Uterus (tissue), 3 donors: ENCODE measurements at regions not wholly inside any gene's neighbourhood (a gene's known extent, or its start where the extent isn't known, plus 50 kb on each side); places are given as distances from the start of the nearest gene placed in this dataset.
"Not testable (repeated sequence)": the region's sequence is repeated elsewhere in the genome, so short reads cannot be mapped to it uniquely, and the experiment has no call there.

ENCODE experiments used
- DNase-seq, 2 donors: peaks; one replicate each; pipeline ENCODE4 v3.0.0-alpha.2; 2019 to 2020
- H3K27ac ChIP-seq, 2 donors: fragments of 200-600 bp; sonication (generic); 1 replicate in 1 of 2; 2 replicates in 1 of 2; pipeline ENCODE4 v1.5.1; 2016 to 2018
- H3K27me3 ChIP-seq, 2 donors: fragments of 200-600 bp; sonication (generic); one replicate each; pipeline ENCODE4 v1.5.1; 2018 to 2019; ENCODE audit warnings: control low read depth in 1 of 2
- H3K36me3 ChIP-seq, 2 donors: fragments of 200-600 bp; sonication (generic); one replicate each; pipeline ENCODE4 v1.5.1; 2019; ENCODE audit warnings: control low read depth in 1 of 2
- H3K4me1 ChIP-seq, 2 donors: fragments of 200-600 bp; sonication (generic); one replicate each; pipeline ENCODE4 v1.5.1; 2018 to 2019; ENCODE audit warnings: control low read depth in 1 of 2
- H3K4me3 ChIP-seq, 2 donors: fragments of 200-600 bp; sonication (generic); 1 replicate in 1 of 2; 2 replicates in 1 of 2; pipeline ENCODE4 v1.5.1; 2018 to 2019; ENCODE audit warnings: mild to moderate bottlenecking in 1 of 2
- H3K9me3 ChIP-seq, 2 donors: fragments of 200-600 bp; sonication (generic); one replicate each; pipeline ENCODE4 v1.5.1; 2019; ENCODE audit warnings: control low read depth in 1 of 2
- POLR2A ChIP-seq, 2 donors: fragments of 450-650 bp; IDR thresholded peaks; one replicate each; pipeline ENCODE4 v1.6.1; 2016; ENCODE audit warnings: antibody characterized with exemption in 2 of 2, mild to moderate bottlenecking in 1 of 2, moderate library complexity in 1 of 2
- intact Hi-C: fragments of 100-400 bp; cut with DNase I; formaldehyde crosslinking; loops from one replicate; pipeline ENCODE4 v1.15.1; 2023; ENCODE audit warnings: low total_unique reads
- TF ChIP-seq, protein P1 (sequence below), 4 experiments: fragments of 200-600 bp in 2 of 4; fragments of 450-650 bp in 2 of 4; sonication (generic) in 2 of 4; IDR thresholded peaks; one replicate each; pipeline ENCODE4 v1.5.1; 2016 to 2019; ENCODE audit warnings: antibody characterized with exemption in 4 of 4, mild to moderate bottlenecking in 2 of 4, moderate library complexity in 1 of 4
- donor health status: DM: yes; HTN: yes; CAD: no.

DNA sequence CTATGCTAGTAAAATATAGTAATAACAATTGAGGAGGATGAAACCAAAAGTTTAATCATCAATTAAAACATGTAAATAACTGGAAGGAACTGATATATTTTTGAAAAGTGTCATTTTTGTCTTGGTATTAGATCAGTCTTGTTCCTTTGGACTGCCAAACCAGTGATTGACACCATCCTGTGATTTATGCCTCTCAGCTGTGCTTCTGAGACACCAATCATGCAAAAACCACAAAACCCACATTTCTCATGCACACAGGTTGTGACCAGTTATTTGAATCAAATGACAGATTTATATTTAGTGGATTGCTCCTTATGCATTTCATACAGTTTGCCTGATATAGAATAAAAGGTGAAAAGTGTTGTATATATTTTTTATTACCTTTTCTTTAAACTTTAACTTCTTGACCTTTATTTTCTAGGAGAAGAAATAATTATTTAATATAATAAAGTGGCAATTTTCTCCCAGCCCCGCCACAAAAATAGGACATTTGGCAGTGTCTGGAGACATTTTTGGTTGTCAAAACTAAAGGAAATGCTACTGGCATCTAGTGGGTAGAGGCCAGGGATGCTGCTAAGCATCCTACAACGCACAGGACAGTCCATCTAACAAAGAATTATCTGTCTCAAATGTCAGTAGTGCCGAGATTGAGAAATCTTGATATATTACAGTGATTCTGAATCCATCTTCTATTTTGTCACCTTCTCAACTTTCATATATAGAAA lies 383.6 kb downstream of the BCKDHB start:
- Histone ChIP-seq H3K27ac (no peak overlapping the region), H3K4me3 (no peak overlapping the region), H3K4me1 (no peaks in the 10 kb centered on the region), H3K9me3 (no peaks in the 10 kb centered on the region), H3K36me3 (no peaks in the 10 kb centered on the region), H3K27me3 (no peaks in the 10 kb centered on the region)
- TF ChIP-seq, protein P1, sequence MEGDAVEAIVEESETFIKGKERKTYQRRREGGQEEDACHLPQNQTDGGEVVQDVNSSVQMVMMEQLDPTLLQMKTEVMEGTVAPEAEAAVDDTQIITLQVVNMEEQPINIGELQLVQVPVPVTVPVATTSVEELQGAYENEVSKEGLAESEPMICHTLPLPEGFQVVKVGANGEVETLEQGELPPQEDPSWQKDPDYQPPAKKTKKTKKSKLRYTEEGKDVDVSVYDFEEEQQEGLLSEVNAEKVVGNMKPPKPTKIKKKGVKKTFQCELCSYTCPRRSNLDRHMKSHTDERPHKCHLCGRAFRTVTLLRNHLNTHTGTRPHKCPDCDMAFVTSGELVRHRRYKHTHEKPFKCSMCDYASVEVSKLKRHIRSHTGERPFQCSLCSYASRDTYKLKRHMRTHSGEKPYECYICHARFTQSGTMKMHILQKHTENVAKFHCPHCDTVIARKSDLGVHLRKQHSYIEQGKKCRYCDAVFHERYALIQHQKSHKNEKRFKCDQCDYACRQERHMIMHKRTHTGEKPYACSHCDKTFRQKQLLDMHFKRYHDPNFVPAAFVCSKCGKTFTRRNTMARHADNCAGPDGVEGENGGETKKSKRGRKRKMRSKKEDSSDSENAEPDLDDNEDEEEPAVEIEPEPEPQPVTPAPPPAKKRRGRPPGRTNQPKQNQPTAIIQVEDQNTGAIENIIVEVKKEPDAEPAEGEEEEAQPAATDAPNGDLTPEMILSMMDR (IDR thresholded peaks at IDR 0.05): no peak
- no peak for TF ChIP-seq POLR2A (IDR thresholded peaks at IDR 0.05)
- intact Hi-C loops: no loop called here
- no peak for DNase-seq

- Histone ChIP-seq H3K27ac (no peak overlapping the region), H3K4me3 (no peak overlapping the region), H3K4me1 (no peaks in the 10 kb centered on the region), H3K27me3 (no peaks in the 10 kb centered on the region), H3K36me3 (no peaks in the 10 kb centered on the region), H3K9me3 (no peaks in the 10 kb centered on the region)
- no peak for DNase-seq
- intact Hi-C loops: no loop called here
- TF ChIP-seq, protein P1 (IDR thresholded peaks at IDR 0.05): no peak
- TF ChIP-seq POLR2A (IDR thresholded peaks at IDR 0.05): no peak
Observed at GRCh38 chr6:80488190-80488589, 381.7 kb downstream of the BCKDHB start.

DNA sequence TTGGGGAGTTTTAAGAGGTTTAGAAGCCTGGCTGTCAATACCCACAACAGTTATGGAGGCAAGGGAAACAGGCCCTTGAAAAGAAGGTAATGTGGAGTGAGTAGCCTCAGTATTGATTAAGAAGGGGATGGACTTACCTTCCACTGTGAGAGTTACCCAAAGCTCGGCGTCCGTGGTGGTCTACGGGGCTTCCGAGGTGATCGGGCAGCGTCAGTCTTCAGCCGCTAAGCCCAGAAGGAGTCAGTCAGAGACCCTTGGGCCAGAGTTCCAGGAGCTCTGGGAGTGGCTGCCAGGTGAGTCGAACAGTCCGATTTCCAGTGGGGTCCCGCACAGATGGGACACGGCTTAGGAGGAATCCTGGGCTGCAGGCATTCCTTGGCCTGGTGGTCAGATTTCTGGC lies 379.0 kb downstream of the BCKDHB start:
- intact Hi-C loops: not testable (repeated sequence)

GRCh38 chr6:80482056-80482455 lies 375.6 kb downstream of the BCKDHB start:
- H3K4me1 ChIP-seq: no peaks in the 10 kb centered on the region
- intact Hi-C loops: no loop called here
- no peaks in the 10 kb centered on the region for H3K9me3 ChIP-seq
- no peaks in the 10 kb centered on the region for H3K36me3 ChIP-seq
- no peak overlapping the region for H3K27ac ChIP-seq
- H3K27me3 ChIP-seq: no peaks in the 10 kb centered on the region
- no peak for DNase-seq
- TF ChIP-seq, protein P1 (IDR thresholded peaks at IDR 0.05): no peak
- no peak for TF ChIP-seq POLR2A (IDR thresholded peaks at IDR 0.05)
- H3K4me3 ChIP-seq: no peak overlapping the region

More for the DNA sequence above, 379.0 kb downstream of the BCKDHB start:
- not testable (repeated sequence) for H3K27ac ChIP-seq, H3K4me3 ChIP-seq, H3K4me1 ChIP-seq, DNase-seq, H3K9me3 ChIP-seq, H3K27me3 ChIP-seq, H3K36me3 ChIP-seq

DNA sequence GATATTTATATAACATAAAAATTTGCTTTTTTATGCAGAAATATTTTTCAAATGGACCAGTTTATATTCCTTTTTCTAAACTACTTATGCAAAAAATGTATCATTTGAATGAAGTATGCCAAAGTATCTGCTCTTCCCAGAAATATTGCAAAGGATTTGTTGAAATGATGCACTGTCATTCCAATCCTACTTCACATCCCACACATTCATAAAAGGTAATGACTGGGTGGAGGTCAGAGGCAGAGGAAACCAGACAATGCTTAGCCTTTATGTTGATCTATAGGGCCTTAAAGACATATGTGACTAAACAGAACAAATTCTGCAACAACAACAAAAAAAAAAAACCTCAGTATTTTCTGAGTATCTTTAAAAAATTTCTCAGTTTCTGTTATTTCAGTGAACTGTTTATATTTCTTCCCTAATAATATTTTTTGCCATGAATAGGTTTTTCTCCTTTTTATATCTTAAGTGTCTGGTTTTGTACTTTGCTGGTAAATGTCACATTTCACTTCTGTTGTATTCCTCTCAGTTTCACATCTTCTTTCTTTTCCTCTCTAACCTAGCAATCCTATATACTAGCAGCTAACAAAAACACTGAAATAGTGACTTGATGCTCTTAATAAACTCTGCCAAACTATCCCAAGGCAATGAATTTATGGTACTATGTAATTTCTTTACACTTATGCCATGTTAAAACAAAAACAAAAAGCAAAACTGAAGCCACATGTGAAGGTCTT lies 374.1 kb downstream of the BCKDHB start:
- TF ChIP-seq POLR2A (IDR thresholded peaks at IDR 0.05): no peak
- TF ChIP-seq, protein P1 (IDR thresholded peaks at IDR 0.05): no peak
- H3K27me3 ChIP-seq: no peaks in the 10 kb centered on the region
- DNase-seq: no peak
- H3K36me3 ChIP-seq: no peaks in the 10 kb centered on the region
- intact Hi-C loops: no loop called here
- H3K9me3 ChIP-seq: no peaks in the 10 kb centered on the region
- H3K4me3 ChIP-seq: no peak overlapping the region
- no peaks in the 10 kb centered on the region for H3K4me1 ChIP-seq
- H3K27ac ChIP-seq: no peak overlapping the region
